ENCODE measurements at regions not wholly inside any gene's neighbourhood (a gene's known extent, or its start where the extent isn't known, plus 50 kb on each side); places are given as distances from the start of the nearest gene placed in this dataset.

GRCh38 chr22:48256776-48257684 lies 1494.6 kb downstream of the TBC1D22A start:
- Histone ChIP-seq H3K4me3 (replicated peaks; ENCODE audit: low read depth, low read length) (no peak overlapping the region), H3K36me3 (ENCODE audit: control insufficient read depth, insufficient read depth, low read length) (no peaks in the 10 kb centered on the region), H3K27me3 (replicated peaks; ENCODE audit: control insufficient read depth, insufficient read depth, low read length) (no peaks in the 10 kb centered on the region)
- no peak for DNase-seq (ENCODE audit: extremely low read depth, insufficient read length)
- no peak for TF ChIP-seq CTCF (IDR thresholded peaks at IDR 0.05; ENCODE audit: insufficient read depth, low read length, poor library complexity, severe bottlenecking)

- TF ChIP-seq CTCF (IDR thresholded peaks at IDR 0.05; ENCODE audit: insufficient read depth, low read length, poor library complexity, severe bottlenecking), result no peak
- no peak overlapping the region for H3K4me3 ChIP-seq (replicated peaks; ENCODE audit: low read depth, low read length)
- no peaks in the 10 kb centered on the region for H3K36me3 ChIP-seq (ENCODE audit: control insufficient read depth, insufficient read depth, low read length)
- no peaks in the 10 kb centered on the region for H3K27me3 ChIP-seq (replicated peaks; ENCODE audit: control insufficient read depth, insufficient read depth, low read length)
- DNase-seq (ENCODE audit: extremely low read depth, insufficient read length), result no peak
Measured at GRCh38 chr22:48256041-48256739, 1493.7 kb downstream of the TBC1D22A start.

- no peak for DNase-seq (ENCODE audit: extremely low read depth, insufficient read length)
- no peaks in the 10 kb centered on the region for H3K27me3 ChIP-seq (replicated peaks; ENCODE audit: control insufficient read depth, insufficient read depth, low read length)
- H3K36me3 ChIP-seq (ENCODE audit: control insufficient read depth, insufficient read depth, low read length), result no peaks in the 10 kb centered on the region
- no peak for TF ChIP-seq CTCF (IDR thresholded peaks at IDR 0.05; ENCODE audit: insufficient read depth, low read length, poor library complexity, severe bottlenecking)
- H3K4me3 ChIP-seq (replicated peaks; ENCODE audit: low read depth, low read length), result no peak overlapping the region
Measured at GRCh38 chr22:48254311-48254873, 1491.9 kb downstream of the TBC1D22A start.

GRCh38 chr22:48253573-48253972 lies 1491.1 kb downstream of the TBC1D22A start:
- no peak for DNase-seq (ENCODE audit: extremely low read depth, insufficient read length)
- Histone ChIP-seq H3K36me3 (ENCODE audit: control insufficient read depth, insufficient read depth, low read length) (no peaks in the 10 kb centered on the region), H3K27me3 (replicated peaks; ENCODE audit: control insufficient read depth, insufficient read depth, low read length) (no peaks in the 10 kb centered on the region), H3K4me3 (replicated peaks; ENCODE audit: low read depth, low read length) (no peak overlapping the region)
- TF ChIP-seq CTCF (IDR thresholded peaks at IDR 0.05; ENCODE audit: insufficient read depth, low read length, poor library complexity, severe bottlenecking), result no peak

GRCh38 chr22:48253136-48253535 lies 1490.7 kb downstream of the TBC1D22A start:
- H3K27me3 ChIP-seq (replicated peaks; ENCODE audit: control insufficient read depth, insufficient read depth, low read length), result no peaks in the 10 kb centered on the region
- no peak for DNase-seq (ENCODE audit: extremely low read depth, insufficient read length)
- H3K4me3 ChIP-seq (replicated peaks; ENCODE audit: low read depth, low read length), result no peak overlapping the region
- TF ChIP-seq CTCF (IDR thresholded peaks at IDR 0.05; ENCODE audit: insufficient read depth, low read length, poor library complexity, severe bottlenecking), result no peak
- no peaks in the 10 kb centered on the region for H3K36me3 ChIP-seq (ENCODE audit: control insufficient read depth, insufficient read depth, low read length)
